Astrocyte of the spinal cord (primary cell): ENCODE measurements at regions not wholly inside any gene's neighbourhood (a gene's known extent, or its start where the extent isn't known, plus 50 kb on each side); places are given as distances from the start of the nearest gene placed in this dataset.

Source experiments
- DNase-seq: peaks from one replicate; pipeline ENCODE4 v3.0.0; 2011; ENCODE audit warnings: low read depth, low spot score
- H3K4me3 ChIP-seq: 2 replicates; pipeline ENCODE4 v1.5.1; 2011; ENCODE audit warnings: low read depth, mild to moderate bottlenecking, low read length, moderate library complexity
- CTCF ChIP-seq: IDR thresholded peaks from 2 replicates; pipeline ENCODE4 v1.5.1; 2012; ENCODE audit warnings: low read depth, mild to moderate bottlenecking, low read length, inconsistent platforms
- in situ Hi-C: cut with HindIII; loops from 2 replicates; pipeline ENCODE4 v1.10.0; 2017; ENCODE audit warnings: low sequenced_read_pairs

GRCh38 chr10:89153971-89154370 lies 53.1 kb downstream of the CH25H start:
- no peak for TF ChIP-seq CTCF
- no peak for DNase-seq
- in situ Hi-C loops = no loop called here
- no peak overlapping the region for H3K4me3 ChIP-seq

- no peak for TF ChIP-seq CTCF
- DNase-seq = no peak
- no peak overlapping the region for H3K4me3 ChIP-seq
- in situ Hi-C loops = no loop called here
Measured at GRCh38 chr10:89153116-89153515, 54.0 kb downstream of the CH25H start.

- in situ Hi-C loops = no loop called here
- TF ChIP-seq CTCF = no peak
- H3K4me3 ChIP-seq = no peak overlapping the region
- peak; percentile 82 for DNase-seq
Measured at GRCh38 chr10:89151857-89152256, 55.3 kb downstream of the CH25H start.

GRCh38 chr10:89148061-89148460 lies 59.1 kb downstream of the CH25H start:
- TF ChIP-seq CTCF = no peak
- DNase-seq = no peak
- no peak overlapping the region for H3K4me3 ChIP-seq
- in situ Hi-C loops = no loop called here

DNA sequence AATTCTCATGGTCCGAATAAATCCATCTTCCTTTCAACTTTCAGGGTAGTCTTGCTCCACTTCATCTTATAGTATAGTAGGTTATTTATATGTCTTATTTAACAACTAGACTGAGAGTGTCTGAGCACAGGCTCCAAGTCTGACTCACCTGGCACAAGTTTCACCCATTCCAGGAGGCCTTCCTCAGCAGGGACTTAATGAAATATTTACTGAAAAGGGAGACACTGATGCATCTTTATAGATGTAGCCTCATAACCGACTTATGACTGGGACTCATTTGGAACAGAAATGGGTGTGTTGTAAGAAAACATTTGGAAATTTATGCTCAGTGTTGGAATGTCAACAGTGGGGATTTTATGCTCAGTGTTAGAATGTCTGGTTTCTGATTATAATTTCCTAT lies 59.9 kb downstream of the CH25H start:
- no peak for TF ChIP-seq CTCF
- in situ Hi-C loops = no loop called here
- peak; percentile 86 for DNase-seq
- no peak overlapping the region for H3K4me3 ChIP-seq

- no peak overlapping the region for H3K4me3 ChIP-seq
- DNase-seq = no peak
- TF ChIP-seq CTCF = no peak
- in situ Hi-C loops = no loop called here
Measured at GRCh38 chr10:89144836-89145235, 62.3 kb downstream of the CH25H start.

DNA sequence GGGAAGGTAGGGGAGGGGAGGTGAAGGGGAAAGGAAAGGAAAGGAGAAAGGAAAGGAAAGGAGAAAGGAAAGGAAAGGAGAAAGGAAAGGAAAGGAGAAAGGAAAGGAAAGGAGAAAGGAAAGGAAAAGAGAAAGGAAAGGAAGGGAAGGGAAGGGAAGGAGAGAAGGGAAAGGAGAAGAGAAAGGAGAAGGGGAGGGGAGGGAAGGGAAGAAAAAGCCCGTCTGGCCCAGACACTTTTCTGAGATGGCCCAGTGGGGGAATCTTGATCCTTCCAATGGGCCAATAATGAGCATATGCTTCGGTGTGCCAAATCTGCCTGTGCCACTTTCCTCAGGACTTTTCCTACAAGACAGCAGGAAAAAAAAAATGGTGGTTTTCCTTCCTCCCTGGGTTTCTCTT lies 64.5 kb downstream of the CH25H start:
- in situ Hi-C loops = no loop called here
- TF ChIP-seq CTCF = no peak
- no peak for DNase-seq
- H3K4me3 ChIP-seq = no peak overlapping the region
